Mesodermal cell (in vitro differentiated cells): ENCODE measurements at regions not wholly inside any gene's neighbourhood (a gene's known extent, or its start where the extent isn't known, plus 50 kb on each side); places are given as distances from the start of the nearest gene placed in this dataset.

Experiments used
- H3K27ac ChIP-seq: 2 replicates; pipeline ENCODE4 v1.7.0; 2013; ENCODE audit warnings: mild to moderate bottlenecking, low read depth, low read length, moderate library complexity; ENCODE audit not compliant: severe bottlenecking
- H3K36me3 ChIP-seq: 2 replicates; pipeline ENCODE4 v1.7.1; 2013; ENCODE audit warnings: mild to moderate bottlenecking, low read length, moderate library complexity; ENCODE audit not compliant: control insufficient read depth, insufficient read depth
- H3K4me1 ChIP-seq: one replicate; pipeline ENCODE4 v1.7.1; 2013; ENCODE audit warnings: mild to moderate bottlenecking, low read length; ENCODE audit not compliant: insufficient read depth, control insufficient read depth, poor library complexity, severe bottlenecking
- H3K4me3 ChIP-seq: 2 replicates; pipeline ENCODE4 v1.7.0; 2013; ENCODE audit warnings: low read length, control low read depth, mild to moderate bottlenecking; ENCODE audit not compliant: insufficient read depth, poor library complexity, severe bottlenecking; ENCODE audit errors: extremely low read depth
- H3K9me3 ChIP-seq: 2 replicates; pipeline ENCODE4 v1.7.1; 2013; ENCODE audit warnings: mild to moderate bottlenecking, low read length, moderate library complexity; ENCODE audit not compliant: control insufficient read depth
- whole genome bisulfite sequencing, 2 experiments: methylation state at CpG; one replicate each; pipeline ENCODE4 v1.1.5; 2013; ENCODE audit warnings: missing lambda C conversion rate in 2 of 2; ENCODE audit not compliant: insufficient coverage in 2 of 2; 5-methylcytosine and 5-hydroxymethylcytosine counted together

GRCh38 chr22:49266561-49267519, 560.8 kb downstream of the BRD1 start:
- H3K4me1 ChIP-seq: no peaks in the 10 kb centered on the region
- no peaks in the 10 kb centered on the region for H3K9me3 ChIP-seq
- H3K4me3 ChIP-seq: no peak overlapping the region
- H3K36me3 ChIP-seq: no peaks in the 10 kb centered on the region
- 74 to 75% methylated on average over 40 to 50 of the region's 53 CpGs for WGBS, 2 experiments
- H3K27ac ChIP-seq: no peak overlapping the region

DNA sequence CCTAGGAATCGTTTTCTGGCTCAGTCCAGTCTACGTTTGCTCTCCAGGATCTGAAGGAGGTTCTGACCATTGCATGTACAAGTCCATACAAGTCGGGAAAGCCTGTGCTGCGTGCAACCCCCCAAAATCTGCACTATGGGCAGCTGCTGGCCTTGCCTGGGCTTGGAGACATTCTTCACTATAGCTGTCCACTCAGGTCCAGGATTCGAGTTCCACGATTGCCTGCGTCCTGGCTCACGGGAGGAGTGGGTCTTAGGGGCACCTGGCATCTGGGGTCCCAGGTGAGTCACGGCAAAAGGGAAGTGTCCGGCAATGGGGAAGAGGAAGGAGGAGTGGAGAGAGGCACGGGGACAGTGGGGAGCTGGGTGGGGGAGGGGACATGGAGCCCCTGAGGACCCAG, 563.0 kb downstream of the BRD1 start:
- Histone ChIP-seq H3K4me3 (no peak overlapping the region), H3K27ac (no peak overlapping the region), H3K36me3 (no peaks in the 10 kb centered on the region), H3K4me1 (no peaks in the 10 kb centered on the region), H3K9me3 (no peaks in the 10 kb centered on the region)
- WGBS, 2 experiments: 93% methylated on average over 8 to 11 of the region's 11 CpGs

- Histone ChIP-seq H3K36me3 (no peaks in the 10 kb centered on the region), H3K4me3 (no peak overlapping the region), H3K9me3 (no peaks in the 10 kb centered on the region), H3K4me1 (no peaks in the 10 kb centered on the region), H3K27ac (no peak overlapping the region)
- WGBS, 2 experiments: 90 to 93% methylated on average over 11 of the region's 15 CpGs
These were observed 564.6 kb downstream of the BRD1 start for GRCh38 chr22:49263101-49263500.

GRCh38 chr22:49262167-49262566, 565.5 kb downstream of the BRD1 start:
- no peak overlapping the region for H3K27ac ChIP-seq
- 86 to 93% methylated on average over 10 to 11 of the region's 12 CpGs for WGBS, 2 experiments

DNA sequence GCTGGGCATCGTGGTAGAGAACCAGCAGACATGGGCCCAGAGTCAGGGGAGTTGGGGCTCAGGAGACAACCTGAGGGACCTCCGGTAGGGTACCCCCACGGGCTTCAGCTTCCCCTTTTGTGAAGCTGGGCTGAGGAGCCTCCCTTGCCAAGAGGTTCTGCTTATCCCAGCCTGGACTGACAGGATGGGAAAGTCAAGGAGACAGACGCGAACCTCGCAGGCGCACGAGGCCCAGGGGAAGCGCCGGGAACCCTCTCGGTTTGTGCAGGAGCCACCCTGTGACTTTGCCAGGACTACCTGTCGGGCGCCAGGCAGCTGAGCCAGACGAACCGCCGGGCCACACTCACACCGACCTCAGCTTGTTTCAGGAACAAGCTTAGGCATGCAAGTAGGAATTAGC, 566.1 kb downstream of the BRD1 start:
- no peaks in the 10 kb centered on the region for H3K36me3 ChIP-seq
- no peaks in the 10 kb centered on the region for H3K4me1 ChIP-seq
- no peak overlapping the region for H3K4me3 ChIP-seq
- no peak overlapping the region for H3K27ac ChIP-seq
- 86 to 87% methylated on average over 17 of the region's 17 CpGs for WGBS, 2 experiments
- no peaks in the 10 kb centered on the region for H3K9me3 ChIP-seq

More at GRCh38 chr22:49262167-49262566, 565.5 kb downstream of the BRD1 start:
- H3K4me1 ChIP-seq: no peaks in the 10 kb centered on the region
- no peaks in the 10 kb centered on the region for H3K9me3 ChIP-seq
- H3K4me3 ChIP-seq: no peak overlapping the region
- no peaks in the 10 kb centered on the region for H3K36me3 ChIP-seq

DNA sequence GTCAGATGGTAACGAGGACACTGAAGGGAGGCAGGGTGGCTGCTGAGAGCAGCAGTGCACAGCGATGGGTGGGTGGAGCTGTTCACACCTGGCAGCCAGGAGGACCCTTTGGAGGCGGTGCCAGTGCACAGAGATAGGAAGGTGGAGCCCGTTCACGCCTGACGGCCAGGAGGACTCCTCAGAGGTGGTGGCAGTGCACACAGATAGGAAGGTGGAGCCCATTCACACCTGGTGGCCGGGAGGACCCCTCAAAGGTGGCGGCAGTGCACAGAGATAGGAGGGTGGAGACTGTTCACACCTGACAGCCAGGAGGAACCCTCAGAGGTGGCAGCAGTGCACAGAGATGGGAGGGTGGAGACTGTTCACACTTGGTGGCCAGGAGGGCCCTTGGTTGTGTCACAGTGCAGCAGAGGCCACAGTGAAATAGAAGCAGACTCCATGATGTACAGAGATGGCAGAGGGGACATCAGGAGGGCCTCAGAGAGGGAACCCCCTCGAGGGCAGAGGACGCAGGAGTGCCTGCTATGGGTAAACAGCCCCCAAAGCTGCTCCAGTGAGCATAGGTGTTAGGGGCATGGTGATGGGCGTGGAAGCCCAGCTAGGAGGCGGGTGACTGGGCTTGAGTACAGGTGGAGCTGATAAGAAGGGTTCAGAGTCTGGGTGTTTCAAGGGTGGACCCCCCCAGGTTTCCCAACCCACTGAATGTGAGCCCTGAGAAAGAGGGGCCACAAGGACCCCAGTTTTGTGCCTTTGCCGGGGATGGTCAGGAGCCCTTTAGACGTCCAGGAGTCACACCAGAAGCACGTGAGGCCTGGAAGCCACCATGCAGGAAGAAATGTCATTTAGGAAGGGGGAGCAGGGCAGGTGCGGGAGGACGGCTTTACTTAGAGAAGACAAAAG, 566.7 kb downstream of the BRD1 start:
- Histone ChIP-seq H3K4me3 (no peak overlapping the region), H3K4me1 (no peaks in the 10 kb centered on the region), H3K36me3 (no peaks in the 10 kb centered on the region), H3K27ac (no peak overlapping the region), H3K9me3 (no peaks in the 10 kb centered on the region)
- WGBS, 2 experiments: 87 to 91% methylated on average over 15 to 17 of the region's 17 CpGs

DNA sequence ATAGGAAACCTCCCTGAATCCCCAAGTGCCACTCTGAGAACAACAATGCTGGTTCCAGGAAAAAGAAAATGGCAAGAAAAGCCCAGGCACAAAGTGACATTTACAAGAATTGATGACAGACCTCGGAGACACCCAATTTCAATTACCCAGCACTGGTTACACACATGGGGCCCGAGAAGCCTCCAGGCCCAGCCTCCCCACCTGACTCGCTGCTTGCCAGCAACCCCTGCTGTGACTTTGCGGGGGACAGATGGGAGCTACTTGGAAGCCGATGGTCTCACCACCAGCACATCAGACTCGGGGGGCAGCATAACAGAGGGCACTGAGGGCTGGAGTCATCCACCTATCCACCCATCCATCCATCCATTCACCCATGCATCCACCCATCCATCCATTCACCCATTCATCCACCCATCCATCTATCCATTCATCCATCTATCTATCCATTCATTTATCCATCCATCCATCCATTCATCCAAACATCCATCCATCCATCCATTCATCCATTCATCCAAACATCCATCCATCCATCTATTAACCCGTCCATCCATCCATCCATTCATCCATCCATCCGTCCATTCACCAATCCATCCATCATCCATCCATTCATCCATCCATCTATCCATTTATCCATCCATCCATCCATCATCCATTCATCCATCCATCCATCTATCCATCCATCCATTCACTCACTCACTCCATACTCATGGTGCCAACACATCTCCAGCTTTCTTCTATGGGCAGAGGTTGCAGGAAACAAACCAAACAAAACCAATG, 567.6 kb downstream of the BRD1 start:
- H3K27ac ChIP-seq: no peak overlapping the region
- 90 to 91% methylated on average over 7 to 8 of the region's 8 CpGs for WGBS, 2 experiments

GRCh38 chr22:49258107-49259010, 569.3 kb downstream of the BRD1 start:
- Histone ChIP-seq H3K36me3 (no peaks in the 10 kb centered on the region), H3K9me3 (no peaks in the 10 kb centered on the region), H3K4me3 (no peak overlapping the region), H3K4me1 (no peaks in the 10 kb centered on the region), H3K27ac (no peak overlapping the region)
- WGBS, 2 experiments: 90 to 95% methylated on average over 27 to 31 of the region's 31 CpGs

More for the DNA sequence above, 567.6 kb downstream of the BRD1 start:
- Histone ChIP-seq H3K4me1 (no peaks in the 10 kb centered on the region), H3K36me3 (no peaks in the 10 kb centered on the region), H3K4me3 (no peak overlapping the region), H3K9me3 (no peaks in the 10 kb centered on the region)

DNA sequence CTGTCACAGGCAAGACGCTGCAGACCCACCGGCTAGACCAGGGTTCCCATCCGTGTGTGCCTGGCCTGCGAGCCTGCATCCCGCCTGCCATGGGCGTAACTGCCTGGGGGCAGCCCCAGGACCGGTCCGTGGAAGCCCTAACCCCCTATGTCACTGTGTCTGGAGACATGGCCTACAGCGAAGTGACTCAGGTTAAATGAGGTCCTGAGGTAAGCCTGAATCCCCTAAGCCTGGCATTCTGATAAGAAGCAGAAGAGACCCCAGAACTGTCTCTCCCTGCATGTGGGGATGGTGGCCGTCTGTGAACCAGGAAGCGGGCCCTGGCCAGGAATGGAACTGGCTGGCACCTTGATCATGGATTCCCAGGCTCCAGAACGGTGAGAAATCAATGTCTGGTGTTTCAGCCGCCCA, 570.1 kb downstream of the BRD1 start:
- Histone ChIP-seq H3K4me1 (no peaks in the 10 kb centered on the region), H3K4me3 (no peak overlapping the region), H3K27ac (no peak overlapping the region), H3K9me3 (no peaks in the 10 kb centered on the region), H3K36me3 (no peaks in the 10 kb centered on the region)
- WGBS, 2 experiments: 90 to 91% methylated on average over 13 of the region's 13 CpGs
